HEK293T (cell line): ENCODE measurements at regions not wholly inside any gene's neighbourhood (a gene's known extent, or its start where the extent isn't known, plus 50 kb on each side); places are given as distances from the start of the nearest gene placed in this dataset.

Source experiments
- ARNT ChIP-seq: fragments of 450-650 bp; IDR thresholded peaks from 2 replicates; pipeline ENCODE4 v1.6.1; 2017; ENCODE audit warnings: mild to moderate bottlenecking
- BHLHE40 ChIP-seq: fragments of 450-650 bp; IDR thresholded peaks from 2 replicates; pipeline ENCODE4 v1.6.1; 2016; ENCODE audit warnings: mild to moderate bottlenecking, moderate library complexity, borderline replicate concordance
- CTBP1 ChIP-seq: fragments of 450-650 bp; IDR thresholded peaks from 2 replicates; pipeline ENCODE4 v1.6.1; 2016; ENCODE audit warnings: borderline replicate concordance
- ELF4 ChIP-seq: fragments of 450-650 bp; IDR thresholded peaks from 2 replicates; pipeline ENCODE4 v1.6.1; 2017; ENCODE audit warnings: antibody characterized with exemption
- FOXA1 ChIP-seq: fragments of 450-650 bp; IDR thresholded peaks from 2 replicates; pipeline ENCODE4 v1.6.1; 2016; ENCODE audit warnings: mild to moderate bottlenecking
- FOXK2 ChIP-seq: fragments of 450-650 bp; IDR thresholded peaks from 2 replicates; pipeline ENCODE4 v1.6.1; 2016; ENCODE audit warnings: mild to moderate bottlenecking
- FOXM1 ChIP-seq: fragments of 450-650 bp; IDR thresholded peaks from 2 replicates; pipeline ENCODE4 v1.6.1; 2017; ENCODE audit warnings: mild to moderate bottlenecking, borderline replicate concordance
- L3MBTL2 ChIP-seq: fragments of 450-650 bp; conservative IDR thresholded peaks from 2 replicates; pipeline ENCODE4 v1.6.1; 2016; ENCODE audit warnings: mild to moderate bottlenecking
- LEF1 ChIP-seq: fragments of 450-650 bp; IDR thresholded peaks from 2 replicates; pipeline ENCODE4 v1.6.1; 2017; ENCODE audit warnings: mild to moderate bottlenecking, borderline replicate concordance
- NFRKB ChIP-seq: fragments of 450-650 bp; IDR thresholded peaks from 2 replicates; pipeline ENCODE4 v1.6.1; 2016; ENCODE audit warnings: mild to moderate bottlenecking, moderate library complexity
- SP1 ChIP-seq: fragments of 450-650 bp; IDR thresholded peaks from 2 replicates; pipeline ENCODE4 v1.6.1; 2017
- SUZ12 ChIP-seq: fragments of 450-650 bp; IDR thresholded peaks from 2 replicates; pipeline ENCODE4 v1.6.1; 2016; ENCODE audit warnings: mild to moderate bottlenecking
- TARDBP ChIP-seq: fragments of 450-650 bp; IDR thresholded peaks from 2 replicates; pipeline ENCODE4 v1.6.1; 2016
- ZNF384 ChIP-seq: fragments of 450-650 bp; IDR thresholded peaks from 2 replicates; pipeline ENCODE4 v1.6.1; 2016

- no peak for TF ChIP-seq FOXM1
- no peak for TF ChIP-seq NFRKB
- TF ChIP-seq SP1, result no peak
- TF ChIP-seq ZNF384, result no peak
- TF ChIP-seq ELF4, result no peak
- TF ChIP-seq CTBP1, result no peak
- TF ChIP-seq BHLHE40, result no peak
- no peak for TF ChIP-seq FOXA1
- no peak for TF ChIP-seq L3MBTL2
- no peak for TF ChIP-seq ARNT
- TF ChIP-seq LEF1, result no peak
- TF ChIP-seq SUZ12, result no peak
- no peak for TF ChIP-seq FOXK2
- no peak for TF ChIP-seq TARDBP
Observed at GRCh38 chr18:26721854-26722564, 143.5 kb downstream of the AQP4 start.
